HFFc6 (cell line): ENCODE measurements at regions not wholly inside any gene's neighbourhood (a gene's known extent, or its start where the extent isn't known, plus 50 kb on each side); places are given as distances from the start of the nearest gene placed in this dataset.
"Not testable (repeated sequence)": the region's sequence is repeated elsewhere in the genome, so short reads cannot be mapped to it uniquely, and the experiment has no call there.

Source experiments
- DNase-seq: peaks from one replicate; pipeline ENCODE4 v3.0.0-alpha.2; 2018
- H3K27ac Mint-ChIP-seq: 2 replicates; pipeline ENCODE4 v1.8.0; 2020; ENCODE audit warnings: mild to moderate bottlenecking, mixed read lengths
- H3K27me3 Mint-ChIP-seq: 2 replicates; pipeline ENCODE4 v1.8.0; 2021; ENCODE audit warnings: mild to moderate bottlenecking, moderate library complexity, mixed read lengths; ENCODE audit not compliant: insufficient read depth
- H3K36me3 Mint-ChIP-seq: 2 replicates; pipeline ENCODE4 v1.8.0; 2021; ENCODE audit warnings: low read depth, mixed read lengths
- H3K4me1 Mint-ChIP-seq: 2 replicates; pipeline ENCODE4 v1.8.0; 2020; ENCODE audit warnings: low read depth, mixed read lengths
- H3K4me3 Mint-ChIP-seq: 2 replicates; pipeline ENCODE4 v1.8.0; 2020; ENCODE audit warnings: mild to moderate bottlenecking, moderate library complexity, mixed read lengths
- H3K9me3 Mint-ChIP-seq: 2 replicates; pipeline ENCODE4 v1.8.0; 2020; ENCODE audit warnings: mild to moderate bottlenecking, mixed read lengths

- not testable (repeated sequence) for H3K27me3 Mint-ChIP-seq, H3K27ac Mint-ChIP-seq, H3K4me1 Mint-ChIP-seq, H3K4me3 Mint-ChIP-seq, H3K36me3 Mint-ChIP-seq, DNase-seq
- H3K9me3 Mint-ChIP-seq: peaks cover 28% of the 10 kb centered on the region
Observed at GRCh38 chr14:19167454-19168190, 200.4 kb downstream of the POTEM start.

GRCh38 chr14:19168261-19168660, 201.0 kb downstream of the POTEM start:
- H3K27me3 Mint-ChIP-seq, H3K4me1 Mint-ChIP-seq, H3K4me3 Mint-ChIP-seq: not testable (repeated sequence)

GRCh38 chr14:19169561-19170362, 202.5 kb downstream of the POTEM start:
- not testable (repeated sequence) for H3K4me3 Mint-ChIP-seq, H3K27ac Mint-ChIP-seq, H3K36me3 Mint-ChIP-seq, H3K4me1 Mint-ChIP-seq, H3K27me3 Mint-ChIP-seq, DNase-seq
- H3K9me3 Mint-ChIP-seq: peaks cover 28% of the 10 kb centered on the region

More at GRCh38 chr14:19168261-19168660, 201.0 kb downstream of the POTEM start:
- H3K27ac Mint-ChIP-seq, DNase-seq, H3K36me3 Mint-ChIP-seq: not testable (repeated sequence)
- peaks cover 28% of the 10 kb centered on the region for H3K9me3 Mint-ChIP-seq

- H3K4me3 Mint-ChIP-seq: not testable (repeated sequence)
Observed at GRCh38 chr14:19172745-19173144, 205.5 kb downstream of the POTEM start.

GRCh38 chr14:19173188-19173587, 206.0 kb downstream of the POTEM start:
- H3K27ac Mint-ChIP-seq, H3K27me3 Mint-ChIP-seq, H3K36me3 Mint-ChIP-seq, H3K4me1 Mint-ChIP-seq, H3K4me3 Mint-ChIP-seq, DNase-seq: not testable (repeated sequence)
- H3K9me3 Mint-ChIP-seq: peaks cover 20% of the 10 kb centered on the region

More at GRCh38 chr14:19172745-19173144, 205.5 kb downstream of the POTEM start:
- H3K9me3 Mint-ChIP-seq: peaks cover 25% of the 10 kb centered on the region
- not testable (repeated sequence) for H3K27me3 Mint-ChIP-seq, H3K4me1 Mint-ChIP-seq, DNase-seq, H3K27ac Mint-ChIP-seq, H3K36me3 Mint-ChIP-seq

- H3K36me3 Mint-ChIP-seq, H3K4me1 Mint-ChIP-seq, H3K27me3 Mint-ChIP-seq, DNase-seq, H3K27ac Mint-ChIP-seq, H3K4me3 Mint-ChIP-seq: not testable (repeated sequence)
- peaks cover 15% of the 10 kb centered on the region for H3K9me3 Mint-ChIP-seq
Observed at GRCh38 chr14:19177435-19177834, 210.2 kb downstream of the POTEM start.

- not testable (repeated sequence) for H3K27me3 Mint-ChIP-seq, H3K4me1 Mint-ChIP-seq, DNase-seq, H3K4me3 Mint-ChIP-seq, H3K36me3 Mint-ChIP-seq, H3K27ac Mint-ChIP-seq
- H3K9me3 Mint-ChIP-seq: peaks cover 15% of the 10 kb centered on the region
Observed at GRCh38 chr14:19180297-19180696, 213.1 kb downstream of the POTEM start.

- not testable (repeated sequence) for H3K36me3 Mint-ChIP-seq, H3K4me3 Mint-ChIP-seq, H3K27me3 Mint-ChIP-seq, DNase-seq, H3K27ac Mint-ChIP-seq, H3K4me1 Mint-ChIP-seq
- H3K9me3 Mint-ChIP-seq: peaks cover 15% of the 10 kb centered on the region
Observed at GRCh38 chr14:19180881-19181280, 213.6 kb downstream of the POTEM start.

GRCh38 chr14:19195146-19195545, 227.9 kb downstream of the POTEM start:
- H3K27ac Mint-ChIP-seq, H3K36me3 Mint-ChIP-seq, H3K9me3 Mint-ChIP-seq, H3K4me1 Mint-ChIP-seq, DNase-seq, H3K27me3 Mint-ChIP-seq, H3K4me3 Mint-ChIP-seq: not testable (repeated sequence)

- not testable (repeated sequence) for H3K27me3 Mint-ChIP-seq, H3K4me3 Mint-ChIP-seq, H3K9me3 Mint-ChIP-seq, H3K27ac Mint-ChIP-seq, H3K36me3 Mint-ChIP-seq, H3K4me1 Mint-ChIP-seq, DNase-seq
Observed at GRCh38 chr14:19197488-19198234, 230.4 kb downstream of the POTEM start.

- H3K4me1 Mint-ChIP-seq, H3K36me3 Mint-ChIP-seq, H3K27me3 Mint-ChIP-seq, H3K9me3 Mint-ChIP-seq, H3K27ac Mint-ChIP-seq, H3K4me3 Mint-ChIP-seq, DNase-seq: not testable (repeated sequence)
Observed at GRCh38 chr14:19198341-19198740, 231.1 kb downstream of the POTEM start.

GRCh38 chr14:19201394-19202052, 232.6 kb downstream of the POTEG start:
- H3K27me3 Mint-ChIP-seq, DNase-seq, H3K4me1 Mint-ChIP-seq, H3K36me3 Mint-ChIP-seq, H3K9me3 Mint-ChIP-seq, H3K4me3 Mint-ChIP-seq, H3K27ac Mint-ChIP-seq: not testable (repeated sequence)

GRCh38 chr14:19202053-19202442, 232.1 kb downstream of the POTEG start:
- H3K36me3 Mint-ChIP-seq, H3K27me3 Mint-ChIP-seq, H3K4me3 Mint-ChIP-seq, H3K27ac Mint-ChIP-seq, H3K4me1 Mint-ChIP-seq, DNase-seq, H3K9me3 Mint-ChIP-seq: not testable (repeated sequence)
